Tibial nerve (tissue), 4 donors: ENCODE measurements at regions not wholly inside any gene's neighbourhood (a gene's known extent, or its start where the extent isn't known, plus 50 kb on each side); places are given as distances from the start of the nearest gene placed in this dataset.

Source experiments
- EP300 ChIP-seq, 2 donors: sonication (generic); formaldehyde crosslinking; IDR thresholded peaks; one replicate each; pipeline ENCODE4 v1.6.1; 2017; ENCODE audit warnings: antibody characterized with exemption in 2 of 2, mild to moderate bottlenecking in 1 of 2
- POLR2A ChIP-seq, 2 donors: fragments of 450-650 bp; IDR thresholded peaks; one replicate each; pipeline ENCODE4 v1.6.1; 2017; ENCODE audit warnings: antibody characterized with exemption in 2 of 2, mild to moderate bottlenecking in 2 of 2, moderate library complexity in 2 of 2
- TF ChIP-seq, protein P1 (sequence below), 5 experiments: fragments of 200-600 bp in 3 of 5; fragments of 450-650 bp in 2 of 5; sonication (generic) in 3 of 5; IDR thresholded peaks; one replicate each; pipeline ENCODE4 v1.5.1; 2016 to 2019; ENCODE audit warnings: antibody characterized with exemption in 5 of 5, mild to moderate bottlenecking in 3 of 5, moderate library complexity in 2 of 5

DNA sequence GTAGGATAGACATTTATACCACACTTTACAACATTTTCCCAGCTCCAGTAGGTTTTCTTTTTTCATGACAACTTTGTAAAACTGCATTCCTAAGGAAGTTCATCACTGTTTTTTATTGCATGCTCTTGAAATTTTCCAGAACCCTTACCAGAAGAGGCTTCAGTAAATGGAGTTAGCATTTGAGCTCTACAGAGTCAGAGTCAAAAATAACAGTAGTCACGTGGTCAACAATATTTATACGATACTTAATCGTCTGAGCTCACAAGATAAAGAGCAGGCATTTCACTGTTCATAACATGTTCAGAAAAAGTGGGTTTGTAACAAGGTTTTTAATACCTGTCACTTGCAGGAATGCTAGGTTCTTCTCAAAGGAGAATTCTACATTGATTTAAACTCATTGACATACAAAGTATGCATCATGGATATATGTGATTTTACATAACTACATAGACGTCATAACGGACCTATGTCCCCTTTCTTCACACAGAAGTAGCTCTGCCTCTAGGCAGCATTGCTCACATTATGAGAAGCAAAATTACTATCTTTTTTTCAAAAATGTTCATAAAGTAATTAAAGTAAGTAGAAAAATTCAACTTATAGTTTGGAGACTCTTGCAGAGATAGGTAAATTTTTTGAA is 187.0 kb upstream of the COL3A1 start:
- TF ChIP-seq, protein P1, sequence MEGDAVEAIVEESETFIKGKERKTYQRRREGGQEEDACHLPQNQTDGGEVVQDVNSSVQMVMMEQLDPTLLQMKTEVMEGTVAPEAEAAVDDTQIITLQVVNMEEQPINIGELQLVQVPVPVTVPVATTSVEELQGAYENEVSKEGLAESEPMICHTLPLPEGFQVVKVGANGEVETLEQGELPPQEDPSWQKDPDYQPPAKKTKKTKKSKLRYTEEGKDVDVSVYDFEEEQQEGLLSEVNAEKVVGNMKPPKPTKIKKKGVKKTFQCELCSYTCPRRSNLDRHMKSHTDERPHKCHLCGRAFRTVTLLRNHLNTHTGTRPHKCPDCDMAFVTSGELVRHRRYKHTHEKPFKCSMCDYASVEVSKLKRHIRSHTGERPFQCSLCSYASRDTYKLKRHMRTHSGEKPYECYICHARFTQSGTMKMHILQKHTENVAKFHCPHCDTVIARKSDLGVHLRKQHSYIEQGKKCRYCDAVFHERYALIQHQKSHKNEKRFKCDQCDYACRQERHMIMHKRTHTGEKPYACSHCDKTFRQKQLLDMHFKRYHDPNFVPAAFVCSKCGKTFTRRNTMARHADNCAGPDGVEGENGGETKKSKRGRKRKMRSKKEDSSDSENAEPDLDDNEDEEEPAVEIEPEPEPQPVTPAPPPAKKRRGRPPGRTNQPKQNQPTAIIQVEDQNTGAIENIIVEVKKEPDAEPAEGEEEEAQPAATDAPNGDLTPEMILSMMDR (IDR thresholded peaks at IDR 0.05): no peak
- TF ChIP-seq EP300 (IDR thresholded peaks at IDR 0.05) (no peak), POLR2A (IDR thresholded peaks at IDR 0.05) (no peak)
